ENCODE measurements at regions not wholly inside any gene's neighbourhood (a gene's known extent, or its start where the extent isn't known, plus 50 kb on each side); places are given as distances from the start of the nearest gene placed in this dataset.

GRCh38 chr3:148238421-148238821, 459.3 kb upstream of the AGTR1 start:
- no peak for DNase-seq
- Histone ChIP-seq H3K27me3 (replicated peaks in 1 of 7) (no peaks in the 10 kb centered on the region), H3K4me1 (no peaks in the 10 kb centered on the region), H3K36me3 (no peaks in the 10 kb centered on the region), H3K4me3 (no peak overlapping the region), H3K9me3 (no peaks in the 10 kb centered on the region), H3K27ac (no peak overlapping the region)
- intact Hi-C loops (cut with DNase I; ENCODE audit: low total_unique reads): no loop called here
- WGBS, 5 donors: 58 to 84% (median 79%) methylated on average over 1 of the region's 1 CpG
- TF ChIP-seq, protein P1, sequence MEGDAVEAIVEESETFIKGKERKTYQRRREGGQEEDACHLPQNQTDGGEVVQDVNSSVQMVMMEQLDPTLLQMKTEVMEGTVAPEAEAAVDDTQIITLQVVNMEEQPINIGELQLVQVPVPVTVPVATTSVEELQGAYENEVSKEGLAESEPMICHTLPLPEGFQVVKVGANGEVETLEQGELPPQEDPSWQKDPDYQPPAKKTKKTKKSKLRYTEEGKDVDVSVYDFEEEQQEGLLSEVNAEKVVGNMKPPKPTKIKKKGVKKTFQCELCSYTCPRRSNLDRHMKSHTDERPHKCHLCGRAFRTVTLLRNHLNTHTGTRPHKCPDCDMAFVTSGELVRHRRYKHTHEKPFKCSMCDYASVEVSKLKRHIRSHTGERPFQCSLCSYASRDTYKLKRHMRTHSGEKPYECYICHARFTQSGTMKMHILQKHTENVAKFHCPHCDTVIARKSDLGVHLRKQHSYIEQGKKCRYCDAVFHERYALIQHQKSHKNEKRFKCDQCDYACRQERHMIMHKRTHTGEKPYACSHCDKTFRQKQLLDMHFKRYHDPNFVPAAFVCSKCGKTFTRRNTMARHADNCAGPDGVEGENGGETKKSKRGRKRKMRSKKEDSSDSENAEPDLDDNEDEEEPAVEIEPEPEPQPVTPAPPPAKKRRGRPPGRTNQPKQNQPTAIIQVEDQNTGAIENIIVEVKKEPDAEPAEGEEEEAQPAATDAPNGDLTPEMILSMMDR (IDR thresholded peaks at IDR 0.05 in 8 of 11, conservative IDR thresholded peaks at IDR 0.05 in 3 of 11): no peak
- no peak for TF ChIP-seq POLR2A (IDR thresholded peaks at IDR 0.05)
- no peak for TF ChIP-seq POLR2AphosphoS5 (IDR thresholded peaks at IDR 0.05)

DNA sequence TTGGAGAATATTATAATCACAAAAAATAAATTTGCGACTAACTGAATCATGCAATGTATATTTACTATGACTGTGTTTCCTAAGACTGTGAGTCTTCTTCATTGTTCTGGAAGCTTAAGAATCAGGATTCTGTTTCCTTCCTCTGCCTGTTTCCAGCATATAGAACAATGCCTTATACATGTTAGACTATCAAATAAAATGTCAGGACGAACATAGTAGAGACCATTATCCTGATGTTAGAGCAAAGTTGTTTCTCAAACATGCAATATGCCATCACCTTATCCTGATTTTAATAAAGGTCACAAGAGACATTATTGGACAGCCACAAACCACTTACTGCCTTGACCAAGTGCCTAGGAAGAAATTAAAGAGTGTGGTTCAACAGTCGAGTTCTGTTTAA, 457.4 kb upstream of the AGTR1 start:
- TF ChIP-seq POLR2AphosphoS5 (IDR thresholded peaks at IDR 0.05) (no peak), POLR2A (IDR thresholded peaks at IDR 0.05) (no peak)
- TF ChIP-seq, protein P1 (IDR thresholded peaks at IDR 0.05 in 8 of 11, conservative IDR thresholded peaks at IDR 0.05 in 3 of 11): no peak
- Histone ChIP-seq H3K9me3 (no peaks in the 10 kb centered on the region), H3K27ac (no peak overlapping the region), H3K36me3 (no peaks in the 10 kb centered on the region), H3K27me3 (replicated peaks in 1 of 7) (no peaks in the 10 kb centered on the region), H3K4me1 (no peaks in the 10 kb centered on the region), H3K4me3 (no peak overlapping the region)
- intact Hi-C loops (cut with DNase I; ENCODE audit: low total_unique reads): no loop called here
- no peak for DNase-seq
- WGBS, 5 donors: 71 to 82% (median 78%) methylated on average over 3 of the region's 3 CpGs

DNA sequence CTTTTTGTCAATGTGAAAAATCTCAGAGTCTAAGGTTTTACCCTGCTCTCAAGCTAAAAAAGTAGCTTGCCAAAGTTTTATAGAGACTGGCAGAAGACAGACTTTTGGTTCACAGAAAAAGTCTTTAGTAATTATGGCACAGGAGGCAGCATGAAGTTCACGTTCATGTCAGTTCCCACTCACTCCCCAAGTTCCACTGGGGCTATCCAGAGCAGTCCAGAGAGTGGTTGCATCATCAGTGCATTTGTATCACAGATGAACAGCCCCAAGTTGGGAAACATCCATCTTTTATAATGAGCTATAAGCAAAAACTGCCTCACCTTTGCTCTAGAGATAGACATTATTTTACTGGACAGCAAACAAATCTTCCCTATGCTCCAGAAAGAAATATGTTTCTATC, 454.1 kb upstream of the AGTR1 start:
- Histone ChIP-seq H3K4me1 (no peaks in the 10 kb centered on the region), H3K36me3 (no peaks in the 10 kb centered on the region), H3K27me3 (replicated peaks in 1 of 7) (no peaks in the 10 kb centered on the region), H3K4me3 (no peak overlapping the region), H3K9me3 (no peaks in the 10 kb centered on the region), H3K27ac (no peak overlapping the region)
- intact Hi-C loops (cut with DNase I; ENCODE audit: low total_unique reads): no loop called here
- 28 to 78% (median 49%) methylated on average over 1 of the region's 1 CpG for WGBS, 5 donors
- TF ChIP-seq POLR2A (IDR thresholded peaks at IDR 0.05) (no peak), POLR2AphosphoS5 (IDR thresholded peaks at IDR 0.05) (no peak)
- TF ChIP-seq, protein P1 (IDR thresholded peaks at IDR 0.05 in 8 of 11, conservative IDR thresholded peaks at IDR 0.05 in 3 of 11): no peak
- no peak for DNase-seq

- WGBS, 5 donors: 45 to 69% (median 61%) methylated on average over 3 of the region's 3 CpGs
- no peaks in the 10 kb centered on the region for H3K9me3 ChIP-seq
- TF ChIP-seq POLR2A (IDR thresholded peaks at IDR 0.05) (no peak), POLR2AphosphoS5 (IDR thresholded peaks at IDR 0.05) (no peak)
- TF ChIP-seq, protein P1 (IDR thresholded peaks at IDR 0.05 in 8 of 11, conservative IDR thresholded peaks at IDR 0.05 in 3 of 11): no peak
- H3K36me3 ChIP-seq: no peaks in the 10 kb centered on the region
- intact Hi-C loops (cut with DNase I; ENCODE audit: low total_unique reads): no loop called here
- H3K27ac ChIP-seq: no peak overlapping the region
- H3K4me1 ChIP-seq: no peaks in the 10 kb centered on the region
- DNase-seq: no peak
- H3K4me3 ChIP-seq: no peak overlapping the region
- no peaks in the 10 kb centered on the region for H3K27me3 ChIP-seq (replicated peaks in 1 of 7)
Observed at GRCh38 chr3:148246291-148246923, 451.3 kb upstream of the AGTR1 start.
